Neural crest cell (in vitro differentiated cells): ENCODE measurements at regions not wholly inside any gene's neighbourhood (a gene's known extent, or its start where the extent isn't known, plus 50 kb on each side); places are given as distances from the start of the nearest gene placed in this dataset.
"Not testable (repeated sequence)": the region's sequence is repeated elsewhere in the genome, so short reads cannot be mapped to it uniquely, and the experiment has no call there.

Source experiments
- DNase-seq: peaks from one replicate; pipeline ENCODE4 v3.0.0; 2021; ENCODE audit warnings: low read depth, mixed read lengths, low spot score
- H3K27ac Mint-ChIP-seq: one replicate; pipeline ENCODE4 v1.8.0; 2021; ENCODE audit warnings: mild to moderate bottlenecking, mixed read lengths; ENCODE audit not compliant: unreplicated experiment
- H3K27me3 Mint-ChIP-seq: 2 replicates; pipeline ENCODE4 v1.8.0; 2021; ENCODE audit warnings: low read depth, mild to moderate bottlenecking, mixed read lengths
- H3K36me3 Mint-ChIP-seq: 2 replicates; pipeline ENCODE4 v1.8.0; 2021; ENCODE audit warnings: low read depth, mild to moderate bottlenecking, mixed read lengths
- H3K4me1 Mint-ChIP-seq: 2 replicates; pipeline ENCODE4 v1.8.0; 2021; ENCODE audit warnings: mixed read lengths
- H3K4me3 Mint-ChIP-seq: one replicate; pipeline ENCODE4 v1.8.0; 2021; ENCODE audit warnings: mild to moderate bottlenecking, mixed read lengths
- H3K9me3 Mint-ChIP-seq: 2 replicates; pipeline ENCODE4 v1.8.0; 2021; ENCODE audit warnings: mixed read lengths
- TF ChIP-seq, protein P1 (sequence below): fragments of 200-600 bp; sonication (generic); conservative IDR thresholded peaks from 2 replicates; pipeline ENCODE4 v1.5.0; 2021; ENCODE audit warnings: antibody characterized with exemption, mild to moderate bottlenecking

DNA sequence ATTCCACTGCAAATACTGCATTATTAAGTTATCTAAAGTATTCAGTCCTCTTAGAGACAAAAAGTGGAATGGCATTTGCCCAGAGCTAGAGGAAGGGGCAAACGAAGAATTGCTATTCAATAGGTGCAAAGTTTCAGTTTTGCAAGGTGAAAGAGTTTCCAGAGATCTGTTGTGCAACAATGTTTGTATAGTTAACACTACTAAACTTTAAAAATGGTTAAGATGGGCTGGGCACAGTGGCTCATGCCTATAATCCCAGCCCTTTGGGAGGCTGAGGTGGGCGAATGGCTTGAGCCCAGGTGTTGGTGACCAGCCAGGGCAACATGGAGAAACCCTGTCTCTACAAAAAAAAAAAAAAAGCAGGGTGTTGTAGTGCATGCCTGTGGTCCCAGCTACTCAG lies 102.5 kb downstream of the LUZP4 start:
- H3K36me3 Mint-ChIP-seq = no peaks in the 10 kb centered on the region
- H3K9me3 Mint-ChIP-seq = no peaks in the 10 kb centered on the region
- H3K27ac Mint-ChIP-seq = no peak overlapping the region
- TF ChIP-seq, protein P1, sequence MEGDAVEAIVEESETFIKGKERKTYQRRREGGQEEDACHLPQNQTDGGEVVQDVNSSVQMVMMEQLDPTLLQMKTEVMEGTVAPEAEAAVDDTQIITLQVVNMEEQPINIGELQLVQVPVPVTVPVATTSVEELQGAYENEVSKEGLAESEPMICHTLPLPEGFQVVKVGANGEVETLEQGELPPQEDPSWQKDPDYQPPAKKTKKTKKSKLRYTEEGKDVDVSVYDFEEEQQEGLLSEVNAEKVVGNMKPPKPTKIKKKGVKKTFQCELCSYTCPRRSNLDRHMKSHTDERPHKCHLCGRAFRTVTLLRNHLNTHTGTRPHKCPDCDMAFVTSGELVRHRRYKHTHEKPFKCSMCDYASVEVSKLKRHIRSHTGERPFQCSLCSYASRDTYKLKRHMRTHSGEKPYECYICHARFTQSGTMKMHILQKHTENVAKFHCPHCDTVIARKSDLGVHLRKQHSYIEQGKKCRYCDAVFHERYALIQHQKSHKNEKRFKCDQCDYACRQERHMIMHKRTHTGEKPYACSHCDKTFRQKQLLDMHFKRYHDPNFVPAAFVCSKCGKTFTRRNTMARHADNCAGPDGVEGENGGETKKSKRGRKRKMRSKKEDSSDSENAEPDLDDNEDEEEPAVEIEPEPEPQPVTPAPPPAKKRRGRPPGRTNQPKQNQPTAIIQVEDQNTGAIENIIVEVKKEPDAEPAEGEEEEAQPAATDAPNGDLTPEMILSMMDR = no peak
- H3K4me1 Mint-ChIP-seq = peaks cover 39% of the 10 kb centered on the region
- no peak for DNase-seq
- no peak overlapping the region for H3K4me3 Mint-ChIP-seq
- H3K27me3 Mint-ChIP-seq = no peaks in the 10 kb centered on the region

DNA sequence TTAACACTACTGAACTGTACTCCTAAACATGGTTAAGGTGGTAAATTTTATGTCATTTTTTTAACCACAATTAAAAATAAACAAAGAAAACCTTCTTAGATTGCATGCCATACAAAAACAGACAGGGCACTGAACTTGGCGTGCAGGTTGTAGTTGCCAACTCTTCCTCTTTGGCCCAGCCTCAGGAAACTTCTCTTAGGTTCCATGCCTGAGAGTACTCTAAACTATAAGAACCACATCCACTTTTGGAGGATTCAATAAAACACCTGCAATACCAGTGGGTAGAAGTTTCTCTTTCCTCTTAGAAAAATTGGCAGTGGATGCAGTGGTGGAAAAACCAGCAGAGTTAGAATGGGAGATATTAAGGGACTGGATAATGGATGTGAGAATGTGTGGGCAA lies 103.4 kb downstream of the LUZP4 start:
- H3K9me3 Mint-ChIP-seq = no peaks in the 10 kb centered on the region
- H3K4me3 Mint-ChIP-seq = no peak overlapping the region
- H3K27me3 Mint-ChIP-seq = no peaks in the 10 kb centered on the region
- TF ChIP-seq, protein P1 = no peak
- H3K27ac Mint-ChIP-seq = no peak overlapping the region
- no peak for DNase-seq
- peaks cover 42% of the 10 kb centered on the region for H3K4me1 Mint-ChIP-seq
- no peaks in the 10 kb centered on the region for H3K36me3 Mint-ChIP-seq

DNA sequence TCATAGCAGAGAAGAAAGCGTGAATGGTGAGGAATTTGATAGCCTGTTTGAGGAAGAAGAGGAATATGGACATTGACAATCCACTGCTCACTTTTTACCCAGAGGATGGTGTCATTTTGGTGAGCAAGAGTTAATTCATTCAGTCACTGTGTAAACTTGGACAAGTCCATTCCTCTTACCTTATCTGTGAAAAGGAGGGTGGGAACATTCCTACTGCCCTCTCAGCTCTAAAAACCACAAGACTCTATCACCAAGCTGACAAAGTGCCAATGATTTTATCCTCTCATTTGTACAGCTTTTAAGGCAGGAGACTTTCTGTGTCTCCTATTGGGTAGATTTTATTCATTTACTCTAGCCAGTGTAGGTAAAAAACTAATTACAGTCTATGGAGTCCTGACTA lies 103.8 kb downstream of the LUZP4 start:
- Mint-ChIP-seq H3K4me3 (no peak overlapping the region), H3K27ac (no peak overlapping the region), H3K9me3 (no peaks in the 10 kb centered on the region), H3K36me3 (no peaks in the 10 kb centered on the region), H3K27me3 (no peaks in the 10 kb centered on the region), H3K4me1 (peaks cover 42% of the 10 kb centered on the region)
- TF ChIP-seq, protein P1 = no peak
- no peak for DNase-seq

DNA sequence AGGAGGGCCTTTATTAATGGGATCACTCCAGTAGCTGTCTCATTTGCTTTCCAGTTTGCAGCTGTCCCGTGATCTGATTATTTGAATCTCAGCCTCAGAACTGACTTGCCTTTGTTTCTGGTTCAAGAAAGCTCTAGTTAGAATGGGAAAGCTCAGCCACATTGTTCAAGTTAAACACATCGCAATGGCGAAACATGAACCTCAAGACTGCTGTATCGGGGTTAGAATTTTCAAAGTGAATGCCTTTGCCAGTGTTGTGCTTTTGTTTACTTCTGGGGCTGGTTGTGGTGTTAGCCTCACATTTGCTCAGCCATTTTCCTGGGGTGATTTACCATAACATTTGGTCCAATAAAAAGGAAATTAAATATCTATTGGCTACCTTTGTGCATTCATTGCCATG lies 105.3 kb downstream of the LUZP4 start:
- peaks cover 44% of the 10 kb centered on the region for H3K4me1 Mint-ChIP-seq
- peak overlapping the region; percentile 94 for H3K27ac Mint-ChIP-seq
- not testable (repeated sequence) for H3K4me3 Mint-ChIP-seq, H3K36me3 Mint-ChIP-seq, DNase-seq, H3K27me3 Mint-ChIP-seq, H3K9me3 Mint-ChIP-seq

DNA sequence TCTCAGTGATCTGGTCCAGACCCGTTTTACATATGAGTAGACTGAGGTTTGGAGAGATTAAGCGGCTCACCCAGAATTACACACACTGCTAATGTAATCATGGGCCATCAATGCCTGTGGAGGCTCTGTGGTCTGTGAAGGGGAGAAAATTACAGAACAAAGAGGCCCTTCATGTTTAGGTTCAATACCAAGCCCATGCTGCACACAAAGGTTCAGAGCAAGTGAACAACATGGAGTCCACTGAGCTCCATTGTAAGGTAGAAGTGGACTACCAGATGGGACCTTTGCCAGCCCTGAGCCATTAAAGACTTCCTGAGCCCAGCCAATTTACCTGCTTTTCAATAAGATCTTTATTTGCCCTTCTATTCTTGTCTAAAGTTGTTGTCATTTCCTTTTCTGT lies 109.8 kb downstream of the LUZP4 start:
- no peaks in the 10 kb centered on the region for H3K36me3 Mint-ChIP-seq
- peak overlapping the region; percentile 70 for H3K4me3 Mint-ChIP-seq
- DNase-seq = peak; percentile 9
- H3K27me3 Mint-ChIP-seq = no peaks in the 10 kb centered on the region
- TF ChIP-seq, protein P1 = no peak
- no peaks in the 10 kb centered on the region for H3K9me3 Mint-ChIP-seq
- peaks cover 63% of the 10 kb centered on the region for H3K4me1 Mint-ChIP-seq
- peak overlapping the region; percentile 94 for H3K27ac Mint-ChIP-seq

DNA sequence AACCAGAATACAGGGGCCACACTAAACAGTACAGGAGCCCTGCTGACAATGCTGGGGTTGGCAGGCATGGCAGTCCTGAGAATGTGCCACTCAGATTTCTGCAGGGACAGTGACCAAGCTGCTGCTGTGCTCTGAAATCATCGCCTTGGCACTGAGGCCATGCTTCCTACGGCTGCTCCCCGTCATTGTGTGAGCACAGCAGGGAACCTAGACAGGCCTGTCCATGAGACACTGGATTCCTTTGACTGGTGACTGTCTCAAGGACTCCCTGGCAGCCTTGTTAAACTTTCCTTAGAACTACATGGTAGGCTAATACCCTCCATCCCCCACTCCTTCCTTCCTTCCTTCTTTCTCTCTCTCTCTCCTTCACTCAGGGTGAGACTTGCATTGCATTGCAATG lies 111.4 kb downstream of the LUZP4 start:
- Mint-ChIP-seq H3K27me3 (no peaks in the 10 kb centered on the region), H3K4me1 (peaks cover 59% of the 10 kb centered on the region), H3K27ac (no peak overlapping the region), H3K9me3 (no peaks in the 10 kb centered on the region), H3K4me3 (no peak overlapping the region), H3K36me3 (no peaks in the 10 kb centered on the region)
- TF ChIP-seq, protein P1 = no peak
- no peak for DNase-seq
